Gastroesophageal sphincter (tissue), 4 donors: ENCODE measurements at regions not wholly inside any gene's neighbourhood (a gene's known extent, or its start where the extent isn't known, plus 50 kb on each side); places are given as distances from the start of the nearest gene placed in this dataset.

Source experiments
- ATAC-seq: fragments of 150-250 bp; one replicate; pipeline ENCODE4 v1.9.1; 2016; ENCODE audit warnings: mild to moderate bottlenecking, moderate library complexity
- H3K27ac ChIP-seq, 4 donors: fragments of 200-600 bp; sonication (generic) in 3 of 4; 1 replicate in 3 of 4; 2 replicates in 1 of 4; pipeline ENCODE4 v1.5.1; 2016 to 2019
- H3K27me3 ChIP-seq: fragments of 200-600 bp; sonication (generic); one replicate; pipeline ENCODE4 v1.5.1; 2019
- H3K36me3 ChIP-seq, 2 donors: fragments of 200-600 bp; sonication (generic); one replicate each; pipeline ENCODE4 v1.5.1; 2019; ENCODE audit warnings: control low read depth in 1 of 2
- H3K4me1 ChIP-seq, 3 donors: fragments of 200-600 bp; sonication (generic); 1 replicate in 2 of 3; 2 replicates in 1 of 3; pipeline ENCODE4 v1.5.1; 2016 to 2019; ENCODE audit warnings: control low read depth in 2 of 3
- H3K4me3 ChIP-seq, 2 donors: fragments of 200-600 bp; sonication (generic); one replicate each; pipeline ENCODE4 v1.5.1; 2019; ENCODE audit warnings: mild to moderate bottlenecking in 1 of 2, moderate library complexity in 1 of 2
- H3K9me3 ChIP-seq, 3 donors: fragments of 200-600 bp; sonication (generic); one replicate each; pipeline ENCODE4 v1.5.1; 2017 to 2019; ENCODE audit warnings: control low read depth in 2 of 3
- CTCF ChIP-seq, 4 experiments: fragments of 200-600 bp in 2 of 4; fragments of 450-650 bp in 2 of 4; sonication (generic) in 1 of 4; IDR thresholded peaks; one replicate each; pipeline ENCODE4 v1.5.1; 2017 to 2019; ENCODE audit warnings: antibody characterized with exemption in 4 of 4, mild to moderate bottlenecking in 2 of 4, moderate library complexity in 2 of 4
- EP300 ChIP-seq: sonication (generic); formaldehyde crosslinking; IDR thresholded peaks from one replicate; pipeline ENCODE4 v1.6.1; 2017; ENCODE audit warnings: antibody characterized with exemption, mild to moderate bottlenecking
- POLR2A ChIP-seq, 2 donors: fragments of 450-650 bp; IDR thresholded peaks; one replicate each; pipeline ENCODE4 v1.6.1; 2017; ENCODE audit warnings: antibody characterized with exemption in 2 of 2, mild to moderate bottlenecking in 2 of 2, moderate library complexity in 1 of 2
- POLR2AphosphoS5 ChIP-seq: sonication (generic); formaldehyde crosslinking; IDR thresholded peaks from one replicate; pipeline ENCODE4 v1.6.1; 2017; ENCODE audit warnings: antibody characterized with exemption
- WGBS, 2 donors: methylation state at CpG; one replicate each; pipeline ENCODE4 v1.1.5; 2018; ENCODE audit warnings: low coverage in 1 of 2; 5-methylcytosine and 5-hydroxymethylcytosine counted together

GRCh38 chr5:148763996-148764395 lies 62.4 kb upstream of the ADRB2 start:
- no peaks in the 10 kb centered on the region for H3K36me3 ChIP-seq
- no peak overlapping the region for H3K27ac ChIP-seq
- no peaks in the 10 kb centered on the region for H3K27me3 ChIP-seq
- no peak for ATAC-seq
- no peaks in the 10 kb centered on the region for H3K4me1 ChIP-seq
- WGBS, 2 donors, result 37 to 59% methylated on average over 1 of the region's 1 CpG
- TF ChIP-seq POLR2AphosphoS5 (no peak), POLR2A (IDR thresholded peaks at IDR 0.05) (no peak), EP300 (no peak), CTCF (IDR thresholded peaks at IDR 0.05) (no peak)
- H3K9me3 ChIP-seq, result no peaks in the 10 kb centered on the region
- no peak overlapping the region for H3K4me3 ChIP-seq

- no peak for ATAC-seq
- Histone ChIP-seq H3K36me3 (no peaks in the 10 kb centered on the region), H3K4me3 (no peak overlapping the region), H3K9me3 (no peaks in the 10 kb centered on the region), H3K27me3 (no peaks in the 10 kb centered on the region), H3K4me1 (no peaks in the 10 kb centered on the region), H3K27ac (no peak overlapping the region)
- no peak for TF ChIP-seq POLR2AphosphoS5
- no peak for TF ChIP-seq EP300
- TF ChIP-seq CTCF (IDR thresholded peaks at IDR 0.05), result no peak
- no peak for TF ChIP-seq POLR2A (IDR thresholded peaks at IDR 0.05)
- 33 to 41% methylated on average over 1 of the region's 1 CpG for WGBS, 2 donors
These were observed 61.4 kb upstream of the ADRB2 start for GRCh38 chr5:148765061-148765460.

- no peaks in the 10 kb centered on the region for H3K9me3 ChIP-seq
- 61 to 76% methylated on average over 4 to 5 of the region's 5 CpGs for WGBS, 2 donors
- H3K27me3 ChIP-seq, result no peaks in the 10 kb centered on the region
- no peaks in the 10 kb centered on the region for H3K36me3 ChIP-seq
- H3K27ac ChIP-seq, result no peak overlapping the region
- no peak for ATAC-seq
- no peak for TF ChIP-seq EP300
- TF ChIP-seq POLR2A (IDR thresholded peaks at IDR 0.05), result no peak
- no peak overlapping the region for H3K4me3 ChIP-seq
- no peaks in the 10 kb centered on the region for H3K4me1 ChIP-seq
These were observed 57.5 kb upstream of the ADRB2 start for GRCh38 chr5:148768806-148769415.

GRCh38 chr5:148769941-148770340 lies 56.5 kb upstream of the ADRB2 start:
- TF ChIP-seq POLR2AphosphoS5 (no peak), POLR2A (IDR thresholded peaks at IDR 0.05) (no peak)
- 83 to 93% methylated on average over 2 to 3 of the region's 3 CpGs for WGBS, 2 donors

GRCh38 chr5:148774313-148774712 lies 52.1 kb upstream of the ADRB2 start:
- no peak overlapping the region for H3K4me3 ChIP-seq
- no peaks in the 10 kb centered on the region for H3K27me3 ChIP-seq
- no peaks in the 10 kb centered on the region for H3K9me3 ChIP-seq
- no peaks in the 10 kb centered on the region for H3K36me3 ChIP-seq
- peaks cover 0 to 6% (median 0%) of the 10 kb centered on the region in 3 donors for H3K4me1 ChIP-seq
- ATAC-seq, result no peak
- WGBS, 2 donors, result 38 to 45% methylated on average over 1 of the region's 1 CpG
- TF ChIP-seq CTCF (IDR thresholded peaks at IDR 0.05) (no peak), POLR2A (IDR thresholded peaks at IDR 0.05) (no peak), EP300 (no peak)
- H3K27ac ChIP-seq, result no peak overlapping the region

More at GRCh38 chr5:148769941-148770340, 56.5 kb upstream of the ADRB2 start:
- H3K4me1 ChIP-seq, result no peaks in the 10 kb centered on the region
- no peaks in the 10 kb centered on the region for H3K9me3 ChIP-seq
- H3K27me3 ChIP-seq, result no peaks in the 10 kb centered on the region
- H3K4me3 ChIP-seq, result no peak overlapping the region
- H3K27ac ChIP-seq, result no peak overlapping the region
- ATAC-seq, result no peak
- no peaks in the 10 kb centered on the region for H3K36me3 ChIP-seq

GRCh38 chr5:148776261-148776660 lies 50.1 kb upstream of the ADRB2 start:
- ATAC-seq, result no peak
- TF ChIP-seq CTCF (IDR thresholded peaks at IDR 0.05), result no peak
- no peak for TF ChIP-seq EP300
- no peak for TF ChIP-seq POLR2A (IDR thresholded peaks at IDR 0.05)
- no peak for TF ChIP-seq POLR2AphosphoS5
- no peaks in the 10 kb centered on the region for H3K9me3 ChIP-seq
- no peak overlapping the region for H3K27ac ChIP-seq
- H3K4me1 ChIP-seq, result peaks cover 0 to 6% (median 0%) of the 10 kb centered on the region in 3 donors
- H3K36me3 ChIP-seq, result no peaks in the 10 kb centered on the region
- no peak overlapping the region for H3K4me3 ChIP-seq
- H3K27me3 ChIP-seq, result no peaks in the 10 kb centered on the region
